Stimulated activated naive CD8-positive, alpha-beta T cell treated with anti-CD3 and anti-CD28 coated beads, Interleukin-15, Interleukin-2, amounts not matched to agents 100 ng/mL and 50 ng/mL, for 24 hours (primary cell): ENCODE measurements at regions not wholly inside any gene's neighbourhood (a gene's known extent, or its start where the extent isn't known, plus 50 kb on each side); places are given as distances from the start of the nearest gene placed in this dataset.
"Not testable (repeated sequence)": the region's sequence is repeated elsewhere in the genome, so short reads cannot be mapped to it uniquely, and the experiment has no call there.

ENCODE experiments used
- H3K27ac Mint-ChIP-seq: one replicate; pipeline ENCODE4 v1.8.0; 2021; ENCODE audit warnings: mild to moderate bottlenecking, mixed read lengths
- H3K27me3 Mint-ChIP-seq: one replicate; pipeline ENCODE4 v1.8.0; 2021; ENCODE audit warnings: mixed read lengths
- H3K36me3 Mint-ChIP-seq: one replicate; pipeline ENCODE4 v1.8.0; 2021; ENCODE audit warnings: low read depth, mixed read lengths
- H3K4me1 Mint-ChIP-seq: one replicate; pipeline ENCODE4 v1.8.0; 2021; ENCODE audit warnings: low read depth, mixed read lengths
- H3K4me3 Mint-ChIP-seq: one replicate; pipeline ENCODE4 v1.8.0; 2021; ENCODE audit warnings: mild to moderate bottlenecking, mixed read lengths
- H3K9me3 Mint-ChIP-seq: one replicate; pipeline ENCODE4 v1.8.0; 2021; ENCODE audit warnings: mixed read lengths

DNA sequence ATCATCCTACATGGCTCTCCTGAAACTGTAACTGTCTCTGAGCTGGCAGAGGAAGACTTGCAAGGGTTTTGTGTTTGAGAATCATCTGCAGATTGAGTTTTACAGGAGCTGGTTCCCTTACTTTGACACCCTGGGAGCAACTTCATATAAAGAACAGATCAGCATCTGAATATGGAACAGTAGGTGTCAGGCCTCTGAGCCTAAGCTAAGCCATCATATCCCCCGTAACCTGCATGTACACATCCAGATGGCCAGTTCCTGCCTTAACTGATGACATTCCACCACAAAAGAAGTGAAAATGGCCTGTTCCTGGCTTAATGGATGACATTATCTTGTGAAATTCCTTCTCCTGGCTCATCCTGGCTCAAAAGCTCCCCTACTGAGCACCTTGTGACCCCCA lies 238.1 kb upstream of the P2RY1 start:
- H3K27me3 Mint-ChIP-seq, H3K4me3 Mint-ChIP-seq, H3K27ac Mint-ChIP-seq, H3K9me3 Mint-ChIP-seq, H3K36me3 Mint-ChIP-seq: not testable (repeated sequence)
- peaks cover 14% of the 10 kb centered on the region for H3K4me1 Mint-ChIP-seq

DNA sequence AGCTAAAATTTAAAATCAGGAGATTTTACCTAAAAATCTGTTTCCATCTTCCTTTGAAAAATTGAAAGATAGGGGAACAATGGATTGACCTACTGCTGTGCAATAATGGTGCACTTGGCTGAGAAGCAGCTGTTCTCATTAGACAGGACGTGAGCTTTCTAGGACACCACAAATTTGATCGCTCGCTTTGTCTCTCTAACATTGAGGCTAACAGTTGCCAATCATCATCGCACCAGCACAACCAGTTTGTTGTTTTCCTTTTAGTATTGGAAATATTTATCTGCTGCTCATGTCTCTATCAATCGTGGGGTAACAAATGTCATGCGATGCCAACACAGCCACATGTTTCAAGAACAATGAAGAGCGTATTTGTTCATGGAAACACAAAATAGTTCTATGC lies 228.8 kb upstream of the P2RY1 start:
- no peaks in the 10 kb centered on the region for H3K4me1 Mint-ChIP-seq
- no peaks in the 10 kb centered on the region for H3K9me3 Mint-ChIP-seq
- no peak overlapping the region for H3K4me3 Mint-ChIP-seq
- no peaks in the 10 kb centered on the region for H3K27me3 Mint-ChIP-seq
- H3K36me3 Mint-ChIP-seq: no peaks in the 10 kb centered on the region
- no peak overlapping the region for H3K27ac Mint-ChIP-seq

DNA sequence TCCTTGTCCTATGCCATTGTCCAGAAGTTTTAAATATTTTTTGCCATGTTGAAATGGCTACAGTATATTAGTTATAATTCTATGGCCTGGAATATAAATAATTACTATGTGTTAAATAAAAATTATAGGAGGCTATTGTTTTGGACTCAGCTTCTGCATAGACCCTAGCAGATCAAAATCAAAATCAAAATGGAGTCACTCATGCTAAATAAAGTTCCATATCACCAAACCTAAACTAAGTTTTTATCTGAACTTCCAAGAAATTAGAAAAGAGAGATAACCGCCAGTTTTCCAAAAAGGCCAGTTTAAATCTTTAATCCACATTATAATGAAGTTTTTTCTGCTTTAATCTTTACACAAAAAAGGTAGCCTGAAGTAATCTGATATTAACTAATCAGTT lies 227.8 kb upstream of the P2RY1 start:
- H3K9me3 Mint-ChIP-seq: no peaks in the 10 kb centered on the region
- H3K27ac Mint-ChIP-seq: no peak overlapping the region
- H3K36me3 Mint-ChIP-seq: no peaks in the 10 kb centered on the region
- no peaks in the 10 kb centered on the region for H3K4me1 Mint-ChIP-seq
- H3K27me3 Mint-ChIP-seq: no peaks in the 10 kb centered on the region
- H3K4me3 Mint-ChIP-seq: no peak overlapping the region

DNA sequence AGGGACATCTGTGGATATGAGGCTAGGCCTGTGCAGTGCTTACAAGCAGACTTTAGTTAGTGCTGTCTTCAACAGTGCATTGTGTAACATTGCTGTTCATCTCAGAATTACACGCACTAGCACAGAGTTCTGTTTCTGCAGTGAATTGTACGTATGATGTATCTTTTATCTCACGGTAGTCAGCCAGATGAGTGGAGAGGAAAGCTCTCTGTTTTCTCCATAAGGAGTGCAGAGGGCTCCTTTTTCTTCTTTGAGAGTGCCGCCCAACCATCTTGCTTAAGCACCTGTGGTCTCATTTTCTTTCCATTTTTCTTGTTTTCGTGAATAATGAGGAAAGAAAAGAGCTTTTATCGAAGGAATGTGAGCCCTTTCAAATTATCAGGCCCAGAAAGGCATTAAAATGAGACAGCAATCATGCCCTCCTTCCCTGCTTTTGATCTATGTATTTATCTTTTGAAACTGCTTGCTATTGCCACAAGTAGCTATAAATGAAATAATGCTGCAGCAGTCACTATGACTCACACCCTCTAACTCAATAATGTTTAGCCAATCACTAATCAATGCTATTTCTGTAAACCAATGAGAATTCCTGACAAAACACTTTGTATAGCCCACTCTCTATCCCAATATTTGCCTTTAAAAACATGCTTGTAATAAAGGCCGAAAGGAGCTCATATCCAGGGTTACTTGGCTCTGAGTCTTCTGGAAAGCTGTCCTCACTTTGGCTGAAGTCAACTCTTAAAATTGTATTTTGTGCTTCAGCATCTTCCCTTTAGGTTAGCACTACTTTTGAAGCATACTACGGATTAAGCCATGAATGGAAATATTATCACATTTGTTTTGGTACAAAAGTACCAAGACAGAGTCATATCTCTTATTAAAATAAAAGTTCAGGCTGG lies 226.0 kb upstream of the P2RY1 start:
- no peaks in the 10 kb centered on the region for H3K27me3 Mint-ChIP-seq
- H3K36me3 Mint-ChIP-seq: no peaks in the 10 kb centered on the region
- no peaks in the 10 kb centered on the region for H3K9me3 Mint-ChIP-seq
- no peak overlapping the region for H3K27ac Mint-ChIP-seq
- no peaks in the 10 kb centered on the region for H3K4me1 Mint-ChIP-seq
- H3K4me3 Mint-ChIP-seq: no peak overlapping the region

DNA sequence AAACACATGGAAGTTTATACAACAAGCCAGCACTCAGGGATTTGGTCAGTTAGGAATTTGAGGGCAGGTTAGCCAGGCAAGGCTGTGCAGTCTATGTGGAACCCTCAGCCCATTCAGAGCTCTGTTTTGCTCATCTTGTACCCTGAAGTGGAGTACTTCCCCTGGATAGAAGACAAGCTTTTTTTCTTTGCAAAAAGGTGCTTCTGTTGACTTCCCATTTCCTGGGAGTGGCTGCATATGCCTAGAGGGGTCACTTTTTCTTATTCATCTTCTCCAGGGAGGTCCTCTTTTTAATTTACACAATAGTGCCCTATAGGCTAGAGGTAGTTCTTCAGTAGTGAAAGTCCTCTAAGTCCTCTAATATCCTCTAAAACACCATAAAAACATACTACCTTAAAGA lies 225.0 kb upstream of the P2RY1 start:
- Mint-ChIP-seq H3K9me3 (no peaks in the 10 kb centered on the region), H3K4me1 (no peaks in the 10 kb centered on the region), H3K27me3 (no peaks in the 10 kb centered on the region), H3K4me3 (no peak overlapping the region), H3K36me3 (no peaks in the 10 kb centered on the region), H3K27ac (no peak overlapping the region)

DNA sequence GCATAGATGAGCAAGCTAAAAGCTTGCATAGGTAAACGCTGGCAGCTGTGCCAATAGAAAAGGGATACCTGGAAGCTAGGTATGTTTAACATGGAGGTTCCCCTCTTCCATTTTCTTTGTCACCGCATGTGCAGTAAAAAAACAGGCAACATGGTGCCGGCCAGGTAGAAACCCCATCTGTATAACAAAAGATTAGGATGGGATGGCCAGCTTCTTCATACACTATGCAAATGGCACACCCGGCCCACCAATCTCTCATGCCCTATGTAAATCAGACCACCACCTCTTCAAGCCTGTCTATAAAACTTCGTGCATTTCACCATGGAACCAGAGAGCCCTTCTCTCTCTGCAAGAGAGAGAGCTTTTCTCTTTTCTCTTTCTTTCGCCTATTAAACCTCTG lies 224.3 kb upstream of the P2RY1 start:
- Mint-ChIP-seq H3K36me3 (no peaks in the 10 kb centered on the region), H3K4me1 (no peaks in the 10 kb centered on the region), H3K9me3 (no peaks in the 10 kb centered on the region), H3K27ac (no peak overlapping the region), H3K27me3 (no peaks in the 10 kb centered on the region), H3K4me3 (no peak overlapping the region)

DNA sequence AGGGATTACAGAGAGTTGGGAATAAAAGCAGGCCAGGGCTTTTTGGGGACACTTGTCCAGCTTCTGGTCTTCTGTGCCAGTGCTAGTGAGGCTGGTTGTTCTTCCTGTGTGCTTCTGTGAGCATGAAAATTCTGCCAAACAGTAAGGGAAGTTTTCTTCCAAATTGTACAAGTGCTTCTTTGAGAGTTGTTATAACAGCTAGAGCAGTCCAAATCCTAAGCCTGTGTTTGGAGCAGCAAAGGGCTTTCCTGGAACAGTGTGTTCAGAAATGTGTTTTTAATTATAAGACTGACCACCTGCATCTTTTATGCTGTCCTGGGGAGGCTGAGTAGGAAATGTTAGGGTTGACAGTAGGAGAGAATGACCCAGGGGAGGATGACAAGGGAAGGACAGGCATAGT lies 223.0 kb upstream of the P2RY1 start:
- H3K27me3 Mint-ChIP-seq: no peaks in the 10 kb centered on the region
- no peak overlapping the region for H3K4me3 Mint-ChIP-seq
- H3K4me1 Mint-ChIP-seq: no peaks in the 10 kb centered on the region
- H3K9me3 Mint-ChIP-seq: no peaks in the 10 kb centered on the region
- H3K27ac Mint-ChIP-seq: no peak overlapping the region
- H3K36me3 Mint-ChIP-seq: no peaks in the 10 kb centered on the region

DNA sequence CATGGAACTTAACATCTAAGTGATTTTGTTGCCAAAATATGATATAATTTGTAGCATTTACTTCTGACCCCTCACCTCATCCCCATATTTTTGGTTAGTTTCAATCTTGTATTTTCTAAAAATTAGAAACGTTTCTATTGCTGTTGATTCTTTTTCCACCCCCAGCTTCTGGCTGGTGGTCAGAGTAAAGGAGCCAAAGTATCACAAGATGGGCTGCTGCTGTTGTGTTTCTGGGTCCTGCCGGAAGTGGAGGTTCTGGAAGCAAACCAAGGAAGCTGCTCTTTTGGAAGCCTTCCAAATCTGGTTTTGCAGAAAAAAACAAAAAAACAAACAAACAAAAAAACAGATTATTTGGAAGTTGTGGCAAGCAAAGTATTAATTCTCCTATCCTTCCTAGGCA lies 221.1 kb upstream of the P2RY1 start:
- Mint-ChIP-seq H3K27ac (no peak overlapping the region), H3K27me3 (no peaks in the 10 kb centered on the region), H3K4me3 (no peak overlapping the region), H3K9me3 (no peaks in the 10 kb centered on the region), H3K4me1 (no peaks in the 10 kb centered on the region), H3K36me3 (no peaks in the 10 kb centered on the region)

DNA sequence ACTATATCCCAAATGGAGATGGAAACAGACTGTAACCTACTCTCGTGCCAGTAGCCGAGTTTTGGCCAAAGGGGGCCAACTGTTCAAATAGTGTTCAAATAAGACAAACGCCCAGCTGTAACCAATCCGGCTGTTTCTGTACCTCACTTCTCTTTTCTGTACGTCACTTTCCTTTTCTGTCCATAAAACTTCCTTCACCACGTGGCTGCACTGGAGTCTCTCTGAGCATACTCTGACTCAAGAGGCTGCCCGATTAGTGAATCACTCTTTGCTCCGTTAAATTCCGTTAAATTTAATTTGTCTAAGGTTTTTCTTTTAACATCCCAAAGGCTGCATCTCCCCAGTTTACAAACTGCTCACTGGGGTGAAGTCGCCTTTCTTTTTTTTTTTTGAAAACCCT lies 219.2 kb upstream of the P2RY1 start:
- Mint-ChIP-seq H3K4me3 (no peak overlapping the region), H3K27ac (no peak overlapping the region), H3K36me3 (no peaks in the 10 kb centered on the region), H3K4me1 (no peaks in the 10 kb centered on the region), H3K9me3 (no peaks in the 10 kb centered on the region), H3K27me3 (no peaks in the 10 kb centered on the region)

DNA sequence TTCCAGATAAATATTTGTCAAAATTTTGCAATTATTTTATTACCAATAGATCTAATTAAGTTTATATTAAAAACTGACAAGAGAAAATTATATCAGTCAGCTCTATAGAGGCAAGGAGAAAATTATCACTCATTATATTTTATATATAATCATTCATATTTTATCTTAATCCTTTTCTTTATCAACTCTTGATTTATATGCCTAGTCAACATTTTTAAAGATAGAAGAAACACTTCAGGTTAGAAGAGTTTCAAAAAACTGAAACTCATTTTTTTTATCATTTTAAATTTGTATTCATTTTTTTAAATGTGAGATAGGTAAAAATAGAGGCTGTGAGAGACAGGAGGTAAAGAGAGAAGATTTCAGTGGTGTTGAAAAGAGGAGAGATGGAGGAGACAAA lies 217.3 kb upstream of the P2RY1 start:
- Mint-ChIP-seq H3K9me3 (no peaks in the 10 kb centered on the region), H3K27me3 (peaks cover 7% of the 10 kb centered on the region), H3K4me3 (no peak overlapping the region), H3K36me3 (no peaks in the 10 kb centered on the region), H3K4me1 (no peaks in the 10 kb centered on the region), H3K27ac (no peak overlapping the region)

DNA sequence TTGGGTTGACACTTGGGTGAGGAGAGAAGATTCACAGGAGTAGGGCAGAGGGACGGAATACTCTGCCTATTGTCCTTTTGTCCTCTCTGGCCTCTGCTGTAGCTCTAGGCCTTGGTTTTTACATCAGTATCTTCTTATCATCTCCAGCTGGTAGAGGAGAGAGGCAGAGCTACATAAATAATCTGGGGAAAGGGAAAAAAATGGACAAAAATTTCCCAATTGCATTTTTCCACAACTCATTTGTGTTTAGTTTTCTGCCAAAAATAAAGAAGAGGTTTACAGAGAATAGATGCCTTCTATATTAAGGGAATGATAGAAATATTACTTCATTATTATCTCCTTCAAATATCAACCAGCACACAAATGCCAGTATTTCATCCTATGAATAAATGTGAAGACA lies 216.4 kb upstream of the P2RY1 start:
- Mint-ChIP-seq H3K36me3 (no peaks in the 10 kb centered on the region), H3K9me3 (no peaks in the 10 kb centered on the region), H3K4me3 (no peak overlapping the region), H3K4me1 (no peaks in the 10 kb centered on the region), H3K27me3 (peaks cover 10% of the 10 kb centered on the region), H3K27ac (no peak overlapping the region)

DNA sequence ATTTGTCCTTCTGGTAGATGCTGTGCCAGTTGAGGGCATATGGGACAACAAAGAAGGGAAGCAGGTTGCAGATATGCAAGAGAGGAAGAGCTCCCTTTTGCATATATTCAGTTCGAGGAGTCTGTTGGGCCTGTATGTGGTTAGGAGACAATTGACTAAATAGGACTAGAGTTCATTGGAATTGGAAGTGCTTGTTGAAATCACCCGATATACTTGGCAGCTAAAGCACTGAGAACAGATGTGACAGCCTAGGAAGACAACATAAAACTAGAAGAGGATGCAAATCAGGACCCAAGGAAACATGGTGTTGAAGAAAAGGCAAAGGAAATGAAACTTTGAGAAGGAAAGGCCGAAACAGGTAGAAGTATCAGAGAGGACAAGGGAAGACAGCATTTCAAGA lies 215.2 kb upstream of the P2RY1 start:
- H3K36me3 Mint-ChIP-seq: no peaks in the 10 kb centered on the region
- H3K27ac Mint-ChIP-seq: no peak overlapping the region
- peaks cover 12% of the 10 kb centered on the region for H3K27me3 Mint-ChIP-seq
- no peak overlapping the region for H3K4me3 Mint-ChIP-seq
- no peaks in the 10 kb centered on the region for H3K4me1 Mint-ChIP-seq
- no peaks in the 10 kb centered on the region for H3K9me3 Mint-ChIP-seq

DNA sequence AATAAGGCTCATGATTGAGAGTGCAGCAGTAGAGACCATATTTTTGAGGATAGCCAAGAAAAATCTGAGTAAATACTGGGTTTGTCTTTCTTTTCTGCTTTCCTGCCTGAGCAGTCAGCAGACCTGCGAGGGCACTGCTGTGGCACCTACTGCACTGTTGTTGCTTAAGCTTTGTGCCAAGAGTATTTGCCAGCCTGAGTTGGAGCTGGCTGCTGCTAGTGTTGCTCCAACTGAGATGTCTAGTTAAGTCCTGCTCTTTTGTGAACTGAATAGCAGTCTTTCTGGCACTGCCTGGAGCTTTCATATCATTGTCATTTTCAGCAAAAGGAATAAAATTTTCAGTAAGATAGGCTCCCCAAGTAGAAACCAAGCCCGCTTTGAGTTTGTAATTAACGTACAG lies 214.5 kb upstream of the P2RY1 start:
- Mint-ChIP-seq H3K4me1 (no peaks in the 10 kb centered on the region), H3K36me3 (no peaks in the 10 kb centered on the region), H3K4me3 (no peak overlapping the region), H3K27me3 (peaks cover 12% of the 10 kb centered on the region), H3K9me3 (no peaks in the 10 kb centered on the region), H3K27ac (no peak overlapping the region)

DNA sequence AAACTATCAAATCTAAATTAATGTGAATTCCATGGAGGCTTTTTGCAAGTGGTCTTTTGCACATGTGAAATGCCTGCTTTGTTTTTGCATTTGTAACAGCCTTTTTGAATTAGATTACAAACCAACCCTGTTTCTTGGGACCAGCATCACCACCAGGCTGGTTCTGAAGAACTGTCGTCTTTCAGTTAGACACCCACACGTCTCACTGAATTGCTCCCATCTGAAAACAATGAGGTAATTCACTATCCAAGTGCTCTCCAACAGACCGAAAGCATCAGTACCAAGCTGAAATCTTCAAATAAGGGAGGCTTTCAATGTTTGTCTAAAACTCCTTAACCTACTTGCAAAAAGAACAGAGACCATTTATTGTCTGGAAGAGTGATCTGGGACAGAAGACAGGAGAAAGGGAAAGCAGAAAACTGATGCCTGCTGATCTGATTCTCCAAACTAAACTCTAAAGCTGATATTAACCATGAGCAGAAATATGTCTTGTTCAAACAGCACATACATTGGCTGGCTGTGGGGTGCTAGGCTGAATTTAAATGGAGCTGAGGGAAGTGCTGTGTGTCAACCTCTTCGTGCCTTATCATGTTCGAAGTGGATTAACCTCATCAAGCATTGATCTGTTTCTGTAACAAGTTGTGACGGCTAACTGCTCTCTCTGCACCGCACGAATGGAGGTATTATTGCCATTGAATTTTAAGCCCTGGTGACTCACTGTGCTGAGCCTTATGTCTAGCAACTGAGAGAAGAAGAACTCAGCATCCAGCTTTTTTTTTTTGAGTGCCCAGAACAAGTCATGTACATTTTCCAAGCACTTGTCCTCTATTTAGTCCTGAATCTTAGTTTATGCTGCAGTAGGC lies 213.7 kb upstream of the P2RY1 start:
- H3K36me3 Mint-ChIP-seq: no peaks in the 10 kb centered on the region
- H3K4me3 Mint-ChIP-seq: no peak overlapping the region
- peaks cover 12% of the 10 kb centered on the region for H3K27me3 Mint-ChIP-seq
- no peak overlapping the region for H3K27ac Mint-ChIP-seq
- H3K4me1 Mint-ChIP-seq: no peaks in the 10 kb centered on the region
- H3K9me3 Mint-ChIP-seq: no peaks in the 10 kb centered on the region

DNA sequence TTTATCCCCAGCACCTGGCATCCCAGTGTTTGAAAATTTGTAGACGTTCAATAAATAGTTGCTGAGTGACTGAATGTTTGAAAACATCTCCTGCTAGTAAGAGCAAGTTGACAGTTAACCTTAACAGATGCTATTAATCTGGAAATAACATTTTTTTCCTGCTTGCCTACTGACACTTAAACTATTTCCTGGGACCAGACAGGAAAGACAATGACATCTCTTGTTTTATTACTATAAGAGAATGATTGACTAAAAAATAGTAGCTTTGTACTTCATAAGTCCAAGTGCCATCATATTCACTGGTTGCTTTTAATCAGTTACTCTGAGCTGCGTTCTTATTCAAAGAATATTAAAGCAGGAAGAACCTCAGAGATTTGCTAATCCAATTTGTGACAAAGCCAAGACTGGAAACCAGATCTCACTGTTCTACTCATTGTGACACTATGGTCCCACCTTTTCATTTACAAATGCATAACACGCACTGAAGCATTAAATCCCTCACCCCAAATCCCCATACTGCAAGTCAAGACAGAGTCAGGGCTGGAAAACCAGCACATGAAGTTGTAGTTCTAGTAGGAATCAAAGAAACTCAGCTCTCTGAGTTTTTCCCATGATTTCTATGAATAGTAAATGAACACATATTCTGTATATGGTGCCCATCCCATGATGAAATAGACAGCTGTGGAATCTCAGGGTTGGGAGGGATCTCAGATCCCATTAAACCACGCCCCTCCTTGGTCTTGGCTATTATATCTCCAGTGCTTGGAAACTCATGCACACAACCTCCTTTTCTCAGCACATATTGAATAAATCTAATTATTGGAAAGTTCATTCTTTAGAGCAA lies 212.7 kb upstream of the P2RY1 start:
- H3K4me3 Mint-ChIP-seq: no peak overlapping the region
- peaks cover 12% of the 10 kb centered on the region for H3K27me3 Mint-ChIP-seq
- no peaks in the 10 kb centered on the region for H3K36me3 Mint-ChIP-seq
- no peaks in the 10 kb centered on the region for H3K4me1 Mint-ChIP-seq
- no peaks in the 10 kb centered on the region for H3K9me3 Mint-ChIP-seq
- no peak overlapping the region for H3K27ac Mint-ChIP-seq
